ENCODE measurements at regions not wholly inside any gene's neighbourhood (a gene's known extent, or its start where the extent isn't known, plus 50 kb on each side); places are given as distances from the start of the nearest gene placed in this dataset.

GRCh38 chr6:77403424-77403823, 59.9 kb downstream of the HTR1B start:
- no peak for DNase-seq

- no peak for DNase-seq
Observed at GRCh38 chr6:77401231-77401630, 62.1 kb downstream of the HTR1B start.

GRCh38 chr6:77397561-77397960, 65.7 kb downstream of the HTR1B start:
- no peak for DNase-seq

GRCh38 chr6:77389402-77389801, 73.9 kb downstream of the HTR1B start:
- DNase-seq, result no peak

GRCh38 chr6:77383026-77383425, 80.3 kb downstream of the HTR1B start:
- DNase-seq, result no peak

- peak; percentile 15 for DNase-seq
Observed at GRCh38 chr6:77373955-77374354, 89.3 kb downstream of the HTR1B start.

GRCh38 chr6:77371748-77372147, 91.5 kb downstream of the HTR1B start:
- DNase-seq, result no peak

- peak; percentile 3 for DNase-seq
Observed at GRCh38 chr6:77368660-77369313, 94.5 kb downstream of the HTR1B start.

- DNase-seq, result no peak
Observed at GRCh38 chr6:77366798-77367197, 96.5 kb downstream of the HTR1B start.

- DNase-seq, result no peak
Observed at GRCh38 chr6:77363702-77364101, 99.6 kb downstream of the HTR1B start.

- DNase-seq, result no peak
Observed at GRCh38 chr6:77362055-77362454, 101.2 kb downstream of the HTR1B start.

GRCh38 chr6:77361018-77361417, 102.3 kb downstream of the HTR1B start:
- DNase-seq, result no peak

- no peak for DNase-seq
Observed at GRCh38 chr6:77356821-77357220, 106.5 kb downstream of the HTR1B start.

GRCh38 chr6:77354581-77354980, 108.7 kb downstream of the HTR1B start:
- DNase-seq, result peak; percentile 4

- no peak for DNase-seq
Observed at GRCh38 chr6:77353129-77353528, 110.2 kb downstream of the HTR1B start.

GRCh38 chr6:77341058-77341986, 122.0 kb downstream of the HTR1B start:
- DNase-seq, result no peak

- no peak for DNase-seq
Observed at GRCh38 chr6:77340331-77340730, 123.0 kb downstream of the HTR1B start.

- DNase-seq, result no peak
Observed at GRCh38 chr6:77339926-77340325, 123.4 kb downstream of the HTR1B start.

- DNase-seq, result no peak
Observed at GRCh38 chr6:77337392-77337791, 125.9 kb downstream of the HTR1B start.

- DNase-seq, result no peak
Observed at GRCh38 chr6:77334093-77334492, 129.2 kb downstream of the HTR1B start.

GRCh38 chr6:77332915-77333623, 130.2 kb downstream of the HTR1B start:
- DNase-seq, result no peak

- no peak for DNase-seq
Observed at GRCh38 chr6:77326711-77327110, 136.6 kb downstream of the HTR1B start.

- DNase-seq, result no peak
Observed at GRCh38 chr6:77326029-77326428, 137.3 kb downstream of the HTR1B start.

GRCh38 chr6:77324866-77325265, 138.4 kb downstream of the HTR1B start:
- no peak for DNase-seq
